Sigmoid colon (tissue), 4 donors: ENCODE measurements at regions not wholly inside any gene's neighbourhood (a gene's known extent, or its start where the extent isn't known, plus 50 kb on each side); places are given as distances from the start of the nearest gene placed in this dataset.

ENCODE experiments used
- EP300 ChIP-seq, 4 donors: sonication (generic); formaldehyde crosslinking; IDR thresholded peaks; one replicate each; pipeline ENCODE4 v1.6.1; 2017; ENCODE audit warnings: antibody characterized with exemption in 4 of 4
- POLR2A ChIP-seq, 2 donors: fragments of 450-650 bp; IDR thresholded peaks; one replicate each; pipeline ENCODE4 v1.6.1; 2016; ENCODE audit warnings: antibody characterized with exemption in 2 of 2, mild to moderate bottlenecking in 2 of 2, moderate library complexity in 2 of 2
- POLR2AphosphoS5 ChIP-seq, 4 donors: sonication (generic); formaldehyde crosslinking; IDR thresholded peaks; one replicate each; pipeline ENCODE4 v1.6.1; 2017; ENCODE audit warnings: antibody characterized with exemption in 4 of 4
- TF ChIP-seq, protein P1 (sequence below), 4 experiments: fragments of 450-650 bp in 3 of 4; fragments of 200-600 bp in 1 of 4; IDR thresholded peaks; one replicate each; pipeline ENCODE4 v1.5.1; 2016 to 2019; ENCODE audit warnings: antibody characterized with exemption in 4 of 4, mild to moderate bottlenecking in 3 of 4, moderate library complexity in 2 of 4

DNA sequence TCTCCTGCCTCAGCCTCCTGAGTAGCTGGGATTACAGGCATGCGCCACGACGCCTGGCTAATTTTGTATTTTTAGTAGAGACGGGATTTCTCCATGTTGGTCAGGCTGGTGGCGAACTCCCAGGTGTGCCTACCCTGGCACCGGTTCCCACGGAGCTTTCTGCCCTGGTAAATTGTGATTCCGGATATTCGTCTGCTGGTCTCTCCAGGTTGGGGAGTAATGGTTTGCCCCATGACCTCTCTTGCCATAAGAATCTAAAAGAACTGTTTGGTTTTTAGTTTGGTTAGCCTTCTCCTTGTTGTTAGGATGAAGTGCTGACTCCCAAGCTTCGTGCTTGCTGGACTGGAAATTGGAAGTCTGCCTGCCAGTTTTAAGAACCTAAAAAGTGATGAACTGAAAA lies 223.8 kb downstream of the BCAS1 start:
- no peak for TF ChIP-seq POLR2AphosphoS5 (IDR thresholded peaks at IDR 0.05)
- TF ChIP-seq, protein P1, sequence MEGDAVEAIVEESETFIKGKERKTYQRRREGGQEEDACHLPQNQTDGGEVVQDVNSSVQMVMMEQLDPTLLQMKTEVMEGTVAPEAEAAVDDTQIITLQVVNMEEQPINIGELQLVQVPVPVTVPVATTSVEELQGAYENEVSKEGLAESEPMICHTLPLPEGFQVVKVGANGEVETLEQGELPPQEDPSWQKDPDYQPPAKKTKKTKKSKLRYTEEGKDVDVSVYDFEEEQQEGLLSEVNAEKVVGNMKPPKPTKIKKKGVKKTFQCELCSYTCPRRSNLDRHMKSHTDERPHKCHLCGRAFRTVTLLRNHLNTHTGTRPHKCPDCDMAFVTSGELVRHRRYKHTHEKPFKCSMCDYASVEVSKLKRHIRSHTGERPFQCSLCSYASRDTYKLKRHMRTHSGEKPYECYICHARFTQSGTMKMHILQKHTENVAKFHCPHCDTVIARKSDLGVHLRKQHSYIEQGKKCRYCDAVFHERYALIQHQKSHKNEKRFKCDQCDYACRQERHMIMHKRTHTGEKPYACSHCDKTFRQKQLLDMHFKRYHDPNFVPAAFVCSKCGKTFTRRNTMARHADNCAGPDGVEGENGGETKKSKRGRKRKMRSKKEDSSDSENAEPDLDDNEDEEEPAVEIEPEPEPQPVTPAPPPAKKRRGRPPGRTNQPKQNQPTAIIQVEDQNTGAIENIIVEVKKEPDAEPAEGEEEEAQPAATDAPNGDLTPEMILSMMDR (IDR thresholded peaks at IDR 0.05): no peak
- no peak for TF ChIP-seq POLR2A (IDR thresholded peaks at IDR 0.05)
- no peak for TF ChIP-seq EP300 (IDR thresholded peaks at IDR 0.05)
